Kasumi-1 (cell line): ENCODE measurements at regions not wholly inside any gene's neighbourhood (a gene's known extent, or its start where the extent isn't known, plus 50 kb on each side); places are given as distances from the start of the nearest gene placed in this dataset.

Source experiments
- DNase-seq, 2 experiments: peaks; one replicate each; lab custom pipeline; 2025; lab: John Stamatoyannopoulos, UW

DNA sequence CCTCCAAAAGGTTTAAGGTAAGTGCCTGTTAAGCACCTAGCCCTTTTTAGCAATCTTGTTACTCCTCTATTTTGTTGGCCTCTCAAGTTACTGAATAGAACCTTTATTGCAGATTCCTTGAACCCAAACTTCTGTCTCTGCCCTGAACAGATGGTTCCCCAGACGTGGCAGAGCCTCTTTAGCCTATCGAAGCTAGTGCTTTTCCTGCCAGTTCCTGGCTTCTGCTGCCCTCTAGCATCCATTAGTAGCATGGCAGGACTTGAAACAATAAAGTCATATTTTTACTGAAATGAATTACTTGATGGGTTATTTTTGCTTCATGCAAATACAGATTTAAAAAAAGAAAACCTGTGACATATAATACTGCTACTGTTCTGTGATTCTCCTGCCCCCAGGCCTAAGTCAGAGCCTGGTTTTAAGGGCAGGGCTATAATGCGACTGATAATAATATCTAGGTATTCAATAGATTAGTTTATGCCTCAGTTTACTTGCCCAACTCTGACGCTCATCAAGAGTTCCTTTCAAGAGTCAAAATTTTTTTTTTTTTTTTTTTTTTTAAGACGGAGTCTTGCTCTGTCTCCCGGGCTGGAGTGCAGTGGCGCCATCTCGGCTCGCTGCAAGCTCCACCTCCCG lies 84.3 kb upstream of the PHF14 start:
- DNase-seq, result peak; percentile 54 to 66

DNA sequence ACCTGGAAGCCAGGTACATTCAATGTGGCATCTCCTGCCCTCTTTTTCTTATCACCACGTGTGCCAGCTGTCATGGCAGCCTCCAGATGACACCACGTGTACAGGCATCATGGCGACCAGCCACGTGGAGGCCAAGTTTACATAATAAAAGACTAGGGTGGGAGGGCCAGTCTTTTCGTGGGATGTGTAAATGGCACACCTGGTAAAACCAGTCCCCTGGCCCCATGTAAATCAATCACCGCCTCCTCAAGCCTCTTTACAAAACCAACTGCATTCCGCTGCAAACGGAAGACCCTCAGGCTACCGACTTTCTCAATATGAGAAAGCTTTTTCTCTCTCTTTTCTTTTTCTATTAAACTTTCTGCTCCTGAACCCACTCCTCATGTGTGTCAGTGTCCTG lies 65.1 kb upstream of the PHF14 start:
- no peak for DNase-seq

DNA sequence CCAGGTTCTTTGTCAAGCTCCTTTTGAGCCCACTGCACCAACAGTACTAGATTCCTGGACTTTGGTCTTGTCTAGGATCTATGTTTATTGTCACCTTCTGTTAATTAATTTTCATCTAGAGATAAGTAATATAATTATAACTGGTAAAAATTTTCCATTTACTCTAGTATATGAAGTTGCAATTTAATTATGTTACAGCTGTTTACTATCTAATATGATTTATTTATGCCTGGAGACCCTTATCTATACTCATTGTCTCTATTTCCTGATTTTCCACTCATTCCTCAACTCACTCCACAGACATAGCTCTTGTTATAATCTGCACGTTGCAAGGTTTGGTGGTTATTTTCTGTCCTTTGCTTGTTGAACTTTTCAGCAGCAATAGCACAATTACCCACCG lies 63.2 kb upstream of the PHF14 start:
- DNase-seq, result no peak

DNA sequence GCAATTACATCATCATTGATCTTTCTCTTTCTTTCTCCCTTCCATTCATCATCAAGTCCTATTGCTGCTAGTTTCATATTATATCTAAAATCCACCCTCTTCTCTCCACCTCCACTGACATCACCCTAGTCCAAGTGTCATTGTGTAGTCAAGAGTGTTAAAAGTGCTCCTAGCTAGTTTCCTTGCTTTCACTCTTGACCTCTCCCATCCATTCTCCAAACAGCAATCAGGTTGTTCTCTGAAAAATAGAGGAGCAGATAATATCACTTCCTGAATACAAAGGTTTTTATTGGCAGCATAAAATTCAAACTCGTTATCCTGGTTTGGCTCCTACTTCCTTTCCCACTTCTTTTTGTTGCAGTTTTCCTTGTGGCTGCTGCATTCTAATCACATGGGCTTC lies 61.6 kb upstream of the PHF14 start:
- DNase-seq, result no peak

DNA sequence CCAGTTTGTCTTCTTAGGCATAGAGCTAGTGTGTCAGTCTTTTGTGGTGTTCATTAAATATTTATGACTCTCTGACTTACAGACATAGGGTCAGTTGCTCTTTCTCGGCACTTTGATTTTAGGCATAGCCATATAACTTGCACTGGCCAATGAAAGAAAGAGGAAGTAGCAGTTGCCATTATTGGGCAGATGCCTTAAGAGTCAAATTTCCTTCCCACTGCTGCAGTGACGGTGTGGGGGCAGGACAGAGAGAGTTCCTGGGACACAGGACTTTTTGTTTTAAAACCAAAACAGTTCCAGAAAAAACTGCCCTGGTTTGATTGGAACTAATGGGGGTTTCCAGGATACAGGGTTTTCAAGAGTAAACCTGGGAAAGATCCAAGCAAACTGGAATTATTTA lies 60.2 kb upstream of the PHF14 start:
- DNase-seq, result no peak

DNA sequence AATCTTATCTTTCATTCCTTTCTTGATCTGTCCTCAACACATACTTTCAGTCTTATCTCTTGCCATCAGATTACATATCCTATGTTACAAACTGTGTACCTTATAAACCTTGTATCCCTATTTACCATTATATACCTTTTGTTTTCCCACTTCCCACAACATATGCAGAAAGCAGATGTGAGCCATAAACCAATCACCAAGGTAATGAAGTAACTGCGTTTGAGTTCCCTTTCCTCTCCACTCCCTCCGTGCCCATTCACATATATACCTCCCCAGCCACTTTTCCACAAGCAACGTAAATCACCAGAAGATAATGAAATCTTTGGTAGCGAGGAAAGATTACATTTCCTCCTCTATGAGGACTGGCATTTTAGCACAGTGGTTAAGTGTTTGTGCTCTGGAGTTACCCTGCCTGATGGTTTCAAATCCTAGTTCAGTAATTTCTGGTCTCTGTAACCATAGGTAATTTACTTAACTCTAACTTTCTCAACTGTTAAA lies 55.5 kb upstream of the PHF14 start:
- no peak for DNase-seq

DNA sequence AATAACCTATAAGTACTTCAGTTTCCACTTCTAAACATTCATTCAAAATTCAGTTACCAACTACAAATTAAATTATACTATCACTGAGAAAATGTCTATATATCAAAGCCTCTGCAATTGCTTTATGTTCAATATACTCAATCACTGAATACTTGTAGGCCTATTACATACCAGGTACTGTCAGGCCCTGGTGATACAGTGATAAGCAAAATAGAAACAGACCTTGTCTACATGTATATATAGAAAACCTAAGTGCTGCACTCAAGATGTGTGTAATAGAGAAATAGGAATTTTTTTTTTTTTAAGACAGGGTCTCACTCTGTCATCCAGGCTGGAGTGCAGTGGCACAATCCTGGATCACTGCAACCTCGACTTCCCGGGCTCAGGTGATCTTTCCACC lies 53.7 kb upstream of the PHF14 start:
- DNase-seq, result no peak
